DND-41 (cell line): ENCODE measurements at regions not wholly inside any gene's neighbourhood (a gene's known extent, or its start where the extent isn't known, plus 50 kb on each side); places are given as distances from the start of the nearest gene placed in this dataset.

Experiments
- ATAC-seq: fragments of 200-7000 bp; cut with Tn5 transposase; 3 replicates; pipeline ENCODE4 v1.9.1; 2021; ENCODE audit warnings: low read depth; ENCODE audit not compliant: insufficient read depth
- DNase-seq: peaks from one replicate; pipeline ENCODE4 v3.0.0-alpha.2; 2020
- H2AFZ ChIP-seq: 2 replicates; pipeline ENCODE4 v1.6.0; 2012; ENCODE audit warnings: low read depth, low read length
- H3K27ac ChIP-seq: 2 replicates; pipeline ENCODE4 v1.5.1; 2012; ENCODE audit warnings: low read length, inconsistent platforms
- H3K27me3 ChIP-seq: fragments of 200-600 bp; sonication (generic); 2 replicates; pipeline ENCODE4 v1.6.0; 2012; ENCODE audit warnings: low read length, mild to moderate bottlenecking, inconsistent platforms; ENCODE audit not compliant: insufficient read depth, poor library complexity
- H3K36me3 ChIP-seq: 2 replicates; pipeline ENCODE4 v1.5.1; 2012; ENCODE audit warnings: low read length, inconsistent platforms; ENCODE audit not compliant: insufficient read depth
- H3K4me1 ChIP-seq: 2 replicates; pipeline ENCODE4 v1.5.1; 2012; ENCODE audit warnings: mild to moderate bottlenecking, low read length; ENCODE audit not compliant: insufficient read depth
- H3K4me2 ChIP-seq: 2 replicates; pipeline ENCODE4 v1.6.0; 2012; ENCODE audit warnings: mild to moderate bottlenecking, moderate library complexity, low read length, inconsistent platforms; ENCODE audit not compliant: insufficient read depth
- H3K4me3 ChIP-seq, 2 experiments: fragments of 200-600 bp in 1 of 2; shearing (Covaris generic) in 1 of 2; 2 replicates each; pipeline ENCODE4 v1.5.1; 2012 to 2016; ENCODE audit warnings: inconsistent platforms in 2 of 2, low read length in 2 of 2, mild to moderate bottlenecking in 2 of 2, low read depth in 1 of 2, moderate library complexity in 1 of 2
- H3K79me2 ChIP-seq: 2 replicates; pipeline ENCODE4 v1.6.0; 2012; ENCODE audit warnings: low read length, inconsistent platforms; ENCODE audit not compliant: insufficient read depth
- H3K9ac ChIP-seq: 2 replicates; pipeline ENCODE4 v1.6.0; 2012; ENCODE audit warnings: low read depth, mild to moderate bottlenecking, inconsistent platforms, low read length, moderate library complexity
- H3K9me3 ChIP-seq: 2 replicates; pipeline ENCODE4 v1.5.1; 2012; ENCODE audit warnings: low read length, moderate library complexity, mild to moderate bottlenecking, inconsistent platforms; ENCODE audit not compliant: insufficient read depth, severe bottlenecking
- H4K20me1 ChIP-seq: 2 replicates; pipeline ENCODE4 v1.6.0; 2012; ENCODE audit warnings: low read length; ENCODE audit not compliant: insufficient read depth
- CTCF ChIP-seq: IDR thresholded peaks from 2 replicates; pipeline ENCODE4 v1.5.1; 2012; ENCODE audit warnings: borderline replicate concordance, low read length, moderate library complexity, mild to moderate bottlenecking; ENCODE audit not compliant: poor library complexity, severe bottlenecking; ENCODE audit errors: extremely low read depth
- EZH2 ChIP-seq: IDR thresholded peaks from 3 replicates; pipeline ENCODE4 v1.6.1; 2012; ENCODE audit warnings: borderline replicate concordance, low read depth, mild to moderate bottlenecking, moderate library complexity, low read length, inconsistent platforms; ENCODE audit not compliant: severe bottlenecking

- H4K20me1 ChIP-seq: no peaks in the 10 kb centered on the region
- DNase-seq (no peak), ATAC-seq (no peak)
- H3K4me1 ChIP-seq: no peaks in the 10 kb centered on the region
- no peak for TF ChIP-seq EZH2
- TF ChIP-seq CTCF: no peak
- H3K9ac ChIP-seq: no peak overlapping the region
- no peak overlapping the region for H3K4me3 ChIP-seq
- no peaks in the 10 kb centered on the region for H3K36me3 ChIP-seq
- H2AFZ ChIP-seq: no peak overlapping the region
- no peaks in the 10 kb centered on the region for H3K27me3 ChIP-seq
- H3K79me2 ChIP-seq: no peaks in the 10 kb centered on the region
- H3K4me2 ChIP-seq: no peak overlapping the region
- peaks cover 36% of the 10 kb centered on the region for H3K9me3 ChIP-seq
- no peak overlapping the region for H3K27ac ChIP-seq
These were observed 1046.7 kb upstream of the SLC39A10 start for GRCh38 chr2:194610297-194610696.

DNA sequence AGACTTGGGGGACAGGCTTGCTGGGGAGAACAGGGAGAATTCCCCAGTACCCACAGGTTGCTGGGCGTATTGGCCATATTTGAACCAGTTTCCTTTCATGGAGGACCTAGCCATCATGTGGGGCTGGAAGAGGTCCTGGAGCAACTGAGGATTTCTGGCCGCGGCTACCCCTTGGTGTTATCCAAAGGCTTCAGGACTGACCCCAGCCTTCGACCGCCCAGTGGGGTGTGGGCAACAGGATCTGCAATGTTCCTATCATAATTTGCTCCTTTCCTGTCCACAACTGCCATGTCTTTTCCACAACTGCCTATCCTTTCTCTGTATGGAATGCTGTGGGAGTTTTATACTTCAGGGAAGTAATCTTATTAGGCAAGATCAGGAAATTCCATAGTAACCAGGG, 1053.6 kb upstream of the SLC39A10 start:
- Histone ChIP-seq H4K20me1 (no peaks in the 10 kb centered on the region), H3K9me3 (peaks cover 34% of the 10 kb centered on the region), H3K27me3 (no peaks in the 10 kb centered on the region), H3K4me2 (no peak overlapping the region), H3K4me3 (no peak overlapping the region), H3K27ac (no peak overlapping the region), H3K4me1 (no peaks in the 10 kb centered on the region), H3K9ac (no peak overlapping the region), H3K79me2 (no peaks in the 10 kb centered on the region), H2AFZ (no peak overlapping the region), H3K36me3 (no peaks in the 10 kb centered on the region)
- DNase-seq (no peak), ATAC-seq (no peak)
- TF ChIP-seq CTCF: no peak
- no peak for TF ChIP-seq EZH2

- no peaks in the 10 kb centered on the region for H3K79me2 ChIP-seq
- DNase-seq (no peak), ATAC-seq (no peak)
- no peak overlapping the region for H3K4me3 ChIP-seq
- TF ChIP-seq EZH2 (no peak), CTCF (no peak)
- no peak overlapping the region for H2AFZ ChIP-seq
- H3K4me1 ChIP-seq: no peaks in the 10 kb centered on the region
- no peaks in the 10 kb centered on the region for H3K36me3 ChIP-seq
- no peaks in the 10 kb centered on the region for H4K20me1 ChIP-seq
- no peak overlapping the region for H3K27ac ChIP-seq
- no peaks in the 10 kb centered on the region for H3K27me3 ChIP-seq
- no peak overlapping the region for H3K9ac ChIP-seq
- H3K9me3 ChIP-seq: peaks cover 34% of the 10 kb centered on the region
- H3K4me2 ChIP-seq: no peak overlapping the region
These were observed 1054.3 kb upstream of the SLC39A10 start for GRCh38 chr2:194602750-194603149.

DNA sequence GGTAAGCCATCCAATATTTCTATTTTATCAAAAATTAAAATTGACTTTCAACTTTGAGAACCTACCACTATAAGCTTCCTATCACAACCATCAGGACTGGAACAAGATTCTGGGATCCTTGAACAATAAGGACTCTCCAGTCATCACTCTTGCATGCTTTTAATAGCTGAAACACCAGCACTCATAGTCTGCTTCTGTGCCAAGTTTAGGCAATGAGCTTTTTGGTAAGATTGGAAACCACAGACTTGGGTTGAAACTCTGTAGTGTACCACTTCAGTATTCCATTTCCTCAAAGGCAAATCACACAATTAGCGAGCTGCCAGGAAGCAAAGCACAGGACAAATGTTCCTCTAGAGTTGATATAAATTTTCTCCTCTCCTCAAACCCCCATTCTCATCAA, 1065.8 kb upstream of the SLC39A10 start:
- H4K20me1 ChIP-seq: no peaks in the 10 kb centered on the region
- H3K27ac ChIP-seq: no peak overlapping the region
- no peak overlapping the region for H3K9ac ChIP-seq
- no peaks in the 10 kb centered on the region for H3K27me3 ChIP-seq
- DNase-seq (no peak), ATAC-seq (no peak)
- H3K4me2 ChIP-seq: no peak overlapping the region
- H2AFZ ChIP-seq: no peak overlapping the region
- no peaks in the 10 kb centered on the region for H3K79me2 ChIP-seq
- no peak overlapping the region for H3K4me3 ChIP-seq
- no peaks in the 10 kb centered on the region for H3K9me3 ChIP-seq
- TF ChIP-seq CTCF: no peak
- no peak for TF ChIP-seq EZH2
- no peaks in the 10 kb centered on the region for H3K36me3 ChIP-seq
- no peaks in the 10 kb centered on the region for H3K4me1 ChIP-seq
